ENCODE measurements at regions not wholly inside any gene's neighbourhood (a gene's known extent, or its start where the extent isn't known, plus 50 kb on each side); places are given as distances from the start of the nearest gene placed in this dataset.

DNA sequence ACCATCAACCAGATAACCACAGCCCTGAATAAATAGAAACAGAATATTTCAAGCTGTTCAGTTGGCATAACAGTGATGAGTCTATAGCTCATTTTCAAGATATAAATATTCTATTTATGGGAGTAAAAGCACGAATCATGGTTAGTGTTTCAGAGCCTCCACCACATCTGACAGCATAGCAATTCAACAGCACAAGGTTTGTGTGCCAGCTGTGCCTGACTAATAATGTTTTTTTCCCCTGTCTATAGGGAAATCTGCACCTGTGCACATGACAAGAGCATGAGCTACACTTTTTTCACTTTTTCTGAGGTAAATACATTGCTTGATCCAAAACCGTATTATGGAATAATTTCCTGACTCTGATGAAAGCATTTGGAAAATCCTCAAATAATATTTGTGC lies 251.3 kb downstream of the RPIA start:
- TF ChIP-seq, protein P1, sequence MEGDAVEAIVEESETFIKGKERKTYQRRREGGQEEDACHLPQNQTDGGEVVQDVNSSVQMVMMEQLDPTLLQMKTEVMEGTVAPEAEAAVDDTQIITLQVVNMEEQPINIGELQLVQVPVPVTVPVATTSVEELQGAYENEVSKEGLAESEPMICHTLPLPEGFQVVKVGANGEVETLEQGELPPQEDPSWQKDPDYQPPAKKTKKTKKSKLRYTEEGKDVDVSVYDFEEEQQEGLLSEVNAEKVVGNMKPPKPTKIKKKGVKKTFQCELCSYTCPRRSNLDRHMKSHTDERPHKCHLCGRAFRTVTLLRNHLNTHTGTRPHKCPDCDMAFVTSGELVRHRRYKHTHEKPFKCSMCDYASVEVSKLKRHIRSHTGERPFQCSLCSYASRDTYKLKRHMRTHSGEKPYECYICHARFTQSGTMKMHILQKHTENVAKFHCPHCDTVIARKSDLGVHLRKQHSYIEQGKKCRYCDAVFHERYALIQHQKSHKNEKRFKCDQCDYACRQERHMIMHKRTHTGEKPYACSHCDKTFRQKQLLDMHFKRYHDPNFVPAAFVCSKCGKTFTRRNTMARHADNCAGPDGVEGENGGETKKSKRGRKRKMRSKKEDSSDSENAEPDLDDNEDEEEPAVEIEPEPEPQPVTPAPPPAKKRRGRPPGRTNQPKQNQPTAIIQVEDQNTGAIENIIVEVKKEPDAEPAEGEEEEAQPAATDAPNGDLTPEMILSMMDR (IDR thresholded peaks at IDR 0.05; ENCODE audit: insufficient read depth, low read length): no peak
- TF ChIP-seq POLR2AphosphoS5 (IDR thresholded peaks at IDR 0.05; ENCODE audit: low read depth): no peak
- TF ChIP-seq, protein P2, sequence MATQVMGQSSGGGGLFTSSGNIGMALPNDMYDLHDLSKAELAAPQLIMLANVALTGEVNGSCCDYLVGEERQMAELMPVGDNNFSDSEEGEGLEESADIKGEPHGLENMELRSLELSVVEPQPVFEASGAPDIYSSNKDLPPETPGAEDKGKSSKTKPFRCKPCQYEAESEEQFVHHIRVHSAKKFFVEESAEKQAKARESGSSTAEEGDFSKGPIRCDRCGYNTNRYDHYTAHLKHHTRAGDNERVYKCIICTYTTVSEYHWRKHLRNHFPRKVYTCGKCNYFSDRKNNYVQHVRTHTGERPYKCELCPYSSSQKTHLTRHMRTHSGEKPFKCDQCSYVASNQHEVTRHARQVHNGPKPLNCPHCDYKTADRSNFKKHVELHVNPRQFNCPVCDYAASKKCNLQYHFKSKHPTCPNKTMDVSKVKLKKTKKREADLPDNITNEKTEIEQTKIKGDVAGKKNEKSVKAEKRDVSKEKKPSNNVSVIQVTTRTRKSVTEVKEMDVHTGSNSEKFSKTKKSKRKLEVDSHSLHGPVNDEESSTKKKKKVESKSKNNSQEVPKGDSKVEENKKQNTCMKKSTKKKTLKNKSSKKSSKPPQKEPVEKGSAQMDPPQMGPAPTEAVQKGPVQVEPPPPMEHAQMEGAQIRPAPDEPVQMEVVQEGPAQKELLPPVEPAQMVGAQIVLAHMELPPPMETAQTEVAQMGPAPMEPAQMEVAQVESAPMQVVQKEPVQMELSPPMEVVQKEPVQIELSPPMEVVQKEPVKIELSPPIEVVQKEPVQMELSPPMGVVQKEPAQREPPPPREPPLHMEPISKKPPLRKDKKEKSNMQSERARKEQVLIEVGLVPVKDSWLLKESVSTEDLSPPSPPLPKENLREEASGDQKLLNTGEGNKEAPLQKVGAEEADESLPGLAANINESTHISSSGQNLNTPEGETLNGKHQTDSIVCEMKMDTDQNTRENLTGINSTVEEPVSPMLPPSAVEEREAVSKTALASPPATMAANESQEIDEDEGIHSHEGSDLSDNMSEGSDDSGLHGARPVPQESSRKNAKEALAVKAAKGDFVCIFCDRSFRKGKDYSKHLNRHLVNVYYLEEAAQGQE (IDR thresholded peaks at IDR 0.05; ENCODE audit: insufficient replicate concordance, low read depth): no peak

All from HL-60 (cell line).